Breast epithelium (tissue), 3 donors: ENCODE measurements at regions not wholly inside any gene's neighbourhood (a gene's known extent, or its start where the extent isn't known, plus 50 kb on each side); places are given as distances from the start of the nearest gene placed in this dataset.

Experiments
- CTCF ChIP-seq, 3 donors: fragments of 450-650 bp; IDR thresholded peaks; one replicate each; pipeline ENCODE4 v1.5.1; 2016 to 2017; ENCODE audit warnings: antibody characterized with exemption in 3 of 3, mild to moderate bottlenecking in 3 of 3, moderate library complexity in 3 of 3
- POLR2A ChIP-seq: fragments of 450-650 bp; IDR thresholded peaks from one replicate; pipeline ENCODE4 v1.6.1; 2016; ENCODE audit warnings: antibody characterized with exemption, mild to moderate bottlenecking, moderate library complexity
- POLR2AphosphoS5 ChIP-seq, 3 donors: sonication (generic); formaldehyde crosslinking; IDR thresholded peaks; one replicate each; pipeline ENCODE4 v1.6.1; 2017; ENCODE audit warnings: antibody characterized with exemption in 3 of 3

GRCh38 chr18:22742409-22742808 is 190.7 kb upstream of the RBBP8 start:
- TF ChIP-seq CTCF (IDR thresholded peaks at IDR 0.05) (no peak), POLR2AphosphoS5 (IDR thresholded peaks at IDR 0.05) (no peak), POLR2A (no peak)
